Endothelial cell (in vitro differentiated cells): ENCODE measurements at regions not wholly inside any gene's neighbourhood (a gene's known extent, or its start where the extent isn't known, plus 50 kb on each side); places are given as distances from the start of the nearest gene placed in this dataset.
A peak's percentile ranks its signal among the peaks of the same experiment; 100 is the strongest.

Source experiments
- DNase-seq: peaks from one replicate; pipeline ENCODE4 v3.0.0; 2021; ENCODE audit warnings: low spot score
- H3K27ac Mint-ChIP-seq: one replicate; pipeline ENCODE4 v1.8.0; 2021; ENCODE audit warnings: mixed read lengths, inconsistent platforms; ENCODE audit not compliant: unreplicated experiment
- H3K27me3 Mint-ChIP-seq: one replicate; pipeline ENCODE4 v1.8.0; 2021; ENCODE audit warnings: mild to moderate bottlenecking, moderate library complexity, mixed read lengths, inconsistent platforms; ENCODE audit not compliant: unreplicated experiment
- H3K36me3 Mint-ChIP-seq: one replicate; pipeline ENCODE4 v1.8.0; 2021; ENCODE audit warnings: mild to moderate bottlenecking, low read depth, mixed read lengths, inconsistent platforms; ENCODE audit not compliant: unreplicated experiment
- H3K4me1 Mint-ChIP-seq: one replicate; pipeline ENCODE4 v1.8.0; 2021; ENCODE audit warnings: mild to moderate bottlenecking, mixed read lengths, inconsistent platforms; ENCODE audit not compliant: unreplicated experiment
- H3K4me3 Mint-ChIP-seq: one replicate; pipeline ENCODE4 v1.8.0; 2021; ENCODE audit warnings: mild to moderate bottlenecking, mixed read lengths, inconsistent platforms; ENCODE audit not compliant: unreplicated experiment
- H3K9me3 Mint-ChIP-seq: one replicate; pipeline ENCODE4 v1.8.0; 2021; ENCODE audit warnings: mixed read lengths, inconsistent platforms; ENCODE audit not compliant: unreplicated experiment
- CTCF ChIP-seq: fragments of 200-600 bp; sonication (generic); IDR thresholded peaks from one replicate; pipeline ENCODE4 v1.5.0; 2021; ENCODE audit warnings: antibody characterized with exemption; ENCODE audit not compliant: unreplicated experiment

- H3K4me3 Mint-ChIP-seq, result no peak overlapping the region
- H3K27me3 Mint-ChIP-seq, result peaks cover 2% of the 10 kb centered on the region
- TF ChIP-seq CTCF, result no peak
- no peak overlapping the region for H3K27ac Mint-ChIP-seq
- H3K36me3 Mint-ChIP-seq, result peaks cover 2% of the 10 kb centered on the region
- DNase-seq, result no peak
- H3K4me1 Mint-ChIP-seq, result peaks cover 18% of the 10 kb centered on the region
- no peaks in the 10 kb centered on the region for H3K9me3 Mint-ChIP-seq
These were observed 88.3 kb upstream of the MACF1 start for GRCh38 chr1:39116116-39116607.

DNA sequence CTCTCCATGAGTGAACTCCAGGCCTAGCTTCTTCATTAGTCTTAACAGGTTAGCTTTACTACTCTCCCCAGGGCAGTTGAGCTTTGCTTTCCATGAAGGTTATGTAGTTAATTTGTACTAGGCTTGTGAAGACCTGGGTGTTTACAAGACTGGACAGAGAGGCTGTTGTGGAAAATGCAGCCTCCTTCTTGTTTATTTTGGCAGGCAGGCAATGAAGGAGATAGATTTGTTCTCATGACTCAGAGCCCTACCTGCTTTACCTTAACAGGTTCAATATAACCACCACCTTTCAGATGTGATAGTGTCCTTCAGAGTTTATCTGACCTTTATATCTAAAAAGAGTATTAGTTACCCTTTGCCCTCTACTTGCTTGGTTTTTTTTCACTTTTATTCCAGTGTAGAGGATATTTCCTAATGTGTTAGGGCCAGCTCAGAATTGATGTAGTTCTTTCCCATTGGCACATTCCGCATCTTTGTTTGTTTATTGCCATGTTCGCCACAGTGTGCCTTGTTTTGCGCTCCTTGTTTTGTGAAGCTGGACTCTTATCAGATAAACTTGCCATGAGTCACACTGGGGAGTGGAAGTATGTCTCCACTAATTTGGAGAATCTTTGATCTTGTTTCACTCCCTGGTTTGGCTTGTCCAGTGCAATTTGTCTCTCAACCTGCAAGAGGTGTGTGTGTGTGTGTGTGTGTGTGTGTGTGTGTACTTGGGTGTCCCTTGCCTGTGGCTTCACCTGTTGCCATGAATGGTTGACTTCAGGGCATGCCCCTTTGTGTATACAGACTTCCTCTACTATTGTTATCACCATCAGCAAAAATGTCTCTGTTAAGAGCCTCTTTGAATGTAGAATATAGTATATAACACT is 87.4 kb upstream of the MACF1 start:
- Mint-ChIP-seq H3K4me3 (no peak overlapping the region), H3K4me1 (peaks cover 14% of the 10 kb centered on the region), H3K36me3 (peaks cover 2% of the 10 kb centered on the region), H3K9me3 (no peaks in the 10 kb centered on the region), H3K27ac (no peak overlapping the region), H3K27me3 (peaks cover 2% of the 10 kb centered on the region)
- TF ChIP-seq CTCF, result no peak
- DNase-seq, result no peak

- no peak for DNase-seq
- Mint-ChIP-seq H3K4me1 (peaks cover 10% of the 10 kb centered on the region), H3K27ac (no peak overlapping the region), H3K36me3 (no peaks in the 10 kb centered on the region), H3K9me3 (no peaks in the 10 kb centered on the region), H3K4me3 (no peak overlapping the region), H3K27me3 (peaks cover 2% of the 10 kb centered on the region)
- no peak for TF ChIP-seq CTCF
These were observed 86.5 kb upstream of the MACF1 start for GRCh38 chr1:39117899-39118450.

DNA sequence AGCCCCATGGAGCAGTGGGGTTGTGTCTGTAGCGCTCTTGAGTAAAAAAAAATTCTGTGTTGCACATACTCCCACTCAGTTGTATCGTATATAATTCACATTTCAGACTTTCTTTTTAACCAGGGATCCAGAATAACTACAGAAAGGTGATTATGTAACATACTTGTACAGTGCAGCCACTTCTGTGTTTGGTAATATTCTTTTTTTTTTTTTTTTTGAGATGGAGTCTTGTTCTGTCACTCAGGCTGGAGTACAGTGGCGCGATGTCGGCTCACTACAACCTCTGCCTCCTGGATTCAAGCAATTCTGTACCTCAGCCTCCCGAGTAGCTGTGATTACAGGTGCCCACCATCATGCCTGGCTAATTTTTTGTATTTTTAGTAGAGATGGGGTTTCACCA is 82.4 kb upstream of the MACF1 start:
- Mint-ChIP-seq H3K36me3 (peaks cover 10% of the 10 kb centered on the region), H3K27ac (no peak overlapping the region), H3K27me3 (no peaks in the 10 kb centered on the region), H3K4me1 (peaks cover 22% of the 10 kb centered on the region), H3K4me3 (no peak overlapping the region), H3K9me3 (no peaks in the 10 kb centered on the region)
- no peak for TF ChIP-seq CTCF
- DNase-seq, result no peak

GRCh38 chr1:39124282-39124681 is 80.2 kb upstream of the MACF1 start:
- DNase-seq, result no peak
- H3K27ac Mint-ChIP-seq, result peak overlapping the region; percentile 45
- H3K4me1 Mint-ChIP-seq, result peaks cover 40% of the 10 kb centered on the region
- peaks cover 10% of the 10 kb centered on the region for H3K36me3 Mint-ChIP-seq
- peaks cover 2% of the 10 kb centered on the region for H3K27me3 Mint-ChIP-seq
- TF ChIP-seq CTCF, result no peak
- no peaks in the 10 kb centered on the region for H3K9me3 Mint-ChIP-seq
- no peak overlapping the region for H3K4me3 Mint-ChIP-seq
